ENCODE measurements at regions not wholly inside any gene's neighbourhood (a gene's known extent, or its start where the extent isn't known, plus 50 kb on each side); places are given as distances from the start of the nearest gene placed in this dataset.

DNA sequence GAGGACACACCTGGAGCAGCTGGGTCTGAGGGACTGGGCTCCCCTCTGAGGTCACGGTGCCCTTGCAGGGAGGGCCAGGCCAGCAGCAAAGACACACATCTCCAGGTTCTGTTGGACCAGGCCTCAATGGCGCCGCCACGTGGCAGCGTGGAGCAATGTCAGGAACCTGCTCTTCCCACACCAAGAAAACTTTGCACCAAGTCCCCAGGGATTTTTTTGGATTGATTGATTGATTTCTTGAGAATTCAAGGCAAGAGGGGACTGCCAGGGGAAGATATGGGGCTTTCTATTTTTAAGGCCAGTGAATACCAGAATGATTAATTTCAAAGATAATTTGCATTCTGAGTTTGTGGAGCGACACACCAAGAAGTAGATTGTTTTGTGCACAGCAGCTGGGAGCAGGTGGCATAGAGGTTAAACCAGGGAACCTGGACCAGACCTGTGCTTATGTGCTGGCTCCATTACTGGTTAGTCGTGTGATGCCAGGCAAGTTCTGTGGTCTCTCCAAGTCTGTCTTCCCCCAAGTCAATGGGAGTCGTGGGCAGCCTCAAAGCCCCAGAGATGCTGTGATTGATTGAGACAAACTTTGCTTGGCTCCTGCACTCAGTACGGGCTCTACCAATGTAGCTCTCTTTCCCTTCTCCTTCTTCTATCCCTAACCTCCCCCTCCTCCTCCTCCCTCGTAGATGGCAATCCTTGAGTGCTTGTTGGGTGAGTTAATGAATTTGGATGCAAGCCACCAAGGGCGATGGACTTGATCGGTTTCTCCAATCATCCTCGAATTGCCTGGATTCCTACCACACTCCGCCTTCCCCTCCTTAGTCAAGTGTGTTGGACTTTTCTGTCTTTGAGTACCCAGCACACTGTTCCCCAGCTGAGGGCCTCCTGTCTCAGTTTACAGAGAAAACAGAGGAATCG, 96.2 kb upstream of the TRPM1 start:
- Histone ChIP-seq H3K9me3 (ENCODE audit: low read depth, low read length) (no peaks in the 10 kb centered on the region), H3K4me3 (ENCODE audit: insufficient read depth, low read length) (no peak overlapping the region), H3K4me2 (ENCODE audit: insufficient read depth, low read length) (no peak overlapping the region), H3K27ac (ENCODE audit: low read depth, low read length) (no peak overlapping the region), H2AFZ (ENCODE audit: low read length) (no peak overlapping the region), H3K36me3 (ENCODE audit: insufficient read depth, low read length) (no peaks in the 10 kb centered on the region), H3K27me3 (ENCODE audit: insufficient read depth, low read length) (peaks cover 9% of the 10 kb centered on the region), H3K79me2 (ENCODE audit: insufficient read depth, low read length) (no peaks in the 10 kb centered on the region), H3K4me1 (ENCODE audit: insufficient read depth, low read length) (no peaks in the 10 kb centered on the region), H4K20me1 (ENCODE audit: insufficient read depth, low read length) (no peaks in the 10 kb centered on the region)
- TF ChIP-seq, protein P1, sequence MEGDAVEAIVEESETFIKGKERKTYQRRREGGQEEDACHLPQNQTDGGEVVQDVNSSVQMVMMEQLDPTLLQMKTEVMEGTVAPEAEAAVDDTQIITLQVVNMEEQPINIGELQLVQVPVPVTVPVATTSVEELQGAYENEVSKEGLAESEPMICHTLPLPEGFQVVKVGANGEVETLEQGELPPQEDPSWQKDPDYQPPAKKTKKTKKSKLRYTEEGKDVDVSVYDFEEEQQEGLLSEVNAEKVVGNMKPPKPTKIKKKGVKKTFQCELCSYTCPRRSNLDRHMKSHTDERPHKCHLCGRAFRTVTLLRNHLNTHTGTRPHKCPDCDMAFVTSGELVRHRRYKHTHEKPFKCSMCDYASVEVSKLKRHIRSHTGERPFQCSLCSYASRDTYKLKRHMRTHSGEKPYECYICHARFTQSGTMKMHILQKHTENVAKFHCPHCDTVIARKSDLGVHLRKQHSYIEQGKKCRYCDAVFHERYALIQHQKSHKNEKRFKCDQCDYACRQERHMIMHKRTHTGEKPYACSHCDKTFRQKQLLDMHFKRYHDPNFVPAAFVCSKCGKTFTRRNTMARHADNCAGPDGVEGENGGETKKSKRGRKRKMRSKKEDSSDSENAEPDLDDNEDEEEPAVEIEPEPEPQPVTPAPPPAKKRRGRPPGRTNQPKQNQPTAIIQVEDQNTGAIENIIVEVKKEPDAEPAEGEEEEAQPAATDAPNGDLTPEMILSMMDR (IDR thresholded peaks at IDR 0.05; ENCODE audit: extremely low read depth, low read depth, low read length) = peak; percentile 61
- DNase-seq (ENCODE audit: insufficient read length, low spot score, missing footprints) = peak; percentile 87

DNA sequence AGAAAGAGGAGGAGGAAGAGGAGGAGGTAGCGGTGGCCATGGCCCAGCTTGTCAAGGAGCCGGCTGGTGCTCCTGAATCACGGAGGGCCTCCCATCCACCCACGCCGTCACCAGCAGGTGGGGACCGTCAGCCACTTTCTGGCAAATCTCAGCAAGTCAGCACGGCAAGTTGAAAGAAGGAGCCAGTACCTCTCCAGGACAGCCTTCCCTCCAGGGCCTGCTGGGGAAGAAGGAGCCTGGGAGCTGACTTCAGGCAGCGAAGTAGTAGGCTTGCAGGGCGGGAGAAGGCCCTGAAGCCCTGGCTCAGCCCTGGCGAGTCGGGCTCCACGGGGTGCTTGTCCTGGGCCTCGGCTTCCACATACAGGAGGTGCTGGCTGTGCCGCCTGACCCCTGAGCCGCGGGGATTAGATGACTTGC, 99.2 kb upstream of the TRPM1 start:
- no peak overlapping the region for H2AFZ ChIP-seq (ENCODE audit: low read length)
- peak; percentile 85 for DNase-seq (ENCODE audit: insufficient read length, low spot score, missing footprints)
- H3K36me3 ChIP-seq (ENCODE audit: insufficient read depth, low read length) = no peaks in the 10 kb centered on the region
- H3K79me2 ChIP-seq (ENCODE audit: insufficient read depth, low read length) = no peaks in the 10 kb centered on the region
- no peak overlapping the region for H3K27ac ChIP-seq (ENCODE audit: low read depth, low read length)
- H3K9me3 ChIP-seq (ENCODE audit: low read depth, low read length) = no peaks in the 10 kb centered on the region
- H3K4me1 ChIP-seq (ENCODE audit: insufficient read depth, low read length) = no peaks in the 10 kb centered on the region
- H4K20me1 ChIP-seq (ENCODE audit: insufficient read depth, low read length) = no peaks in the 10 kb centered on the region
- no peak overlapping the region for H3K4me2 ChIP-seq (ENCODE audit: insufficient read depth, low read length)
- TF ChIP-seq, protein P1 (IDR thresholded peaks at IDR 0.05; ENCODE audit: extremely low read depth, low read depth, low read length) = peak; percentile 23
- H3K4me3 ChIP-seq (ENCODE audit: insufficient read depth, low read length) = no peak overlapping the region
- H3K27me3 ChIP-seq (ENCODE audit: insufficient read depth, low read length) = peaks cover 24% of the 10 kb centered on the region

DNA sequence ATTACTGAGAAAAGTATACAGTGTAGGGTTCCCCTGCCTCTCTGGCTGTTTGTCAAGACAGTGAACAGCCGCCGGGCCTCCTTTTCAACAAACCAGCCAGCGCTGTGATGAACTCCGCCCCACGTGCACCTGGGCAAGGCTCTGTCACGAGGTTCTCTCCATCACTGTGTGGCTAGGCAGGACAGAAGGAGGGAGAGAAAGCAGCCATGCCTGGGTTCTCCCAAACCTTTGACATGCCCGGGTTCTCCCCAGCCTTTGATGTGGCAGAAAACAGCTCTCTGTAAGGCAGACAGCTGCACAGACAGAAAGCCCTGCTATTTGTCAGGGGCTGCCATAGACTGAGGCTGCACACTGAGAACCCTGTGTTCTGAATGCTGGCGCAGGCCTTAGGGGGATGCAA, 101.4 kb upstream of the TRPM1 start:
- H3K79me2 ChIP-seq (ENCODE audit: insufficient read depth, low read length) = no peaks in the 10 kb centered on the region

DNA sequence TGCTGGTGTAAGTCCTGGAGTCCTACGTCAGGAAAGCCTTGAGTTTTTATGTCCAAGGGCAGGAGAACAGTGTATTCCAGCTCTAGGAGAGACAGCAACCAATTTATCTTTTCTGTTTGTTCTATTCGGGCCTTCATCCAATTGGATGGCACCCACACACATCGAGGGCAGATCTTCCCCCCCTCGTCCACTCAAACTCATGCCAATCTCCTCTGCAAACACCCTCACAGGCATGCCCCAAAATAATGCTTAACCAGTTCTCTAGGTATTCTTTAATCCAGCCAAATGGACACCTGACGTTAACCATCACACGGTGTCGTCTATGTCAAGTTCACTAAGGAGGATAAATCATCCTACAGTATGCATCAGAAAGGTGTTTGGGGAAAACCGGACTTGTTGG, 102.5 kb upstream of the TRPM1 start:
- peaks cover 26% of the 10 kb centered on the region for H3K27me3 ChIP-seq (ENCODE audit: insufficient read depth, low read length)
- H3K27ac ChIP-seq (ENCODE audit: low read depth, low read length) = no peak overlapping the region
- H3K36me3 ChIP-seq (ENCODE audit: insufficient read depth, low read length) = no peaks in the 10 kb centered on the region
- no peaks in the 10 kb centered on the region for H3K79me2 ChIP-seq (ENCODE audit: insufficient read depth, low read length)
- H3K4me3 ChIP-seq (ENCODE audit: insufficient read depth, low read length) = no peak overlapping the region
- no peaks in the 10 kb centered on the region for H3K9me3 ChIP-seq (ENCODE audit: low read depth, low read length)
- H4K20me1 ChIP-seq (ENCODE audit: insufficient read depth, low read length) = no peaks in the 10 kb centered on the region
- TF ChIP-seq, protein P1 (IDR thresholded peaks at IDR 0.05; ENCODE audit: extremely low read depth, low read depth, low read length) = no peak
- DNase-seq (ENCODE audit: insufficient read length, low spot score, missing footprints) = no peak
- no peaks in the 10 kb centered on the region for H3K4me1 ChIP-seq (ENCODE audit: insufficient read depth, low read length)
- no peak overlapping the region for H2AFZ ChIP-seq (ENCODE audit: low read length)
- no peak overlapping the region for H3K4me2 ChIP-seq (ENCODE audit: insufficient read depth, low read length)

More for the DNA sequence above, 101.4 kb upstream of the TRPM1 start:
- TF ChIP-seq, protein P1 (IDR thresholded peaks at IDR 0.05; ENCODE audit: extremely low read depth, low read depth, low read length) = no peak
- H3K36me3 ChIP-seq (ENCODE audit: insufficient read depth, low read length) = no peaks in the 10 kb centered on the region
- no peak overlapping the region for H3K4me2 ChIP-seq (ENCODE audit: insufficient read depth, low read length)
- H3K27me3 ChIP-seq (ENCODE audit: insufficient read depth, low read length) = peaks cover 27% of the 10 kb centered on the region
- H3K27ac ChIP-seq (ENCODE audit: low read depth, low read length) = no peak overlapping the region
- no peak overlapping the region for H3K4me3 ChIP-seq (ENCODE audit: insufficient read depth, low read length)
- no peak for DNase-seq (ENCODE audit: insufficient read length, low spot score, missing footprints)
- no peaks in the 10 kb centered on the region for H3K9me3 ChIP-seq (ENCODE audit: low read depth, low read length)
- H3K4me1 ChIP-seq (ENCODE audit: insufficient read depth, low read length) = no peaks in the 10 kb centered on the region
- H4K20me1 ChIP-seq (ENCODE audit: insufficient read depth, low read length) = no peaks in the 10 kb centered on the region
- no peak overlapping the region for H2AFZ ChIP-seq (ENCODE audit: low read length)
